GM10266 (cell line): ENCODE measurements at regions not wholly inside any gene's neighbourhood (a gene's known extent, or its start where the extent isn't known, plus 50 kb on each side); places are given as distances from the start of the nearest gene placed in this dataset.

ENCODE experiments used
- DNase-seq: peaks from one replicate; pipeline ENCODE4 v3.0.0; 2012; ENCODE audit errors: extremely low spot score
- CTCF ChIP-seq: IDR thresholded peaks from 2 replicates; pipeline ENCODE4 v1.5.1; 2012; ENCODE audit warnings: mild to moderate bottlenecking, low read depth; ENCODE audit not compliant: control insufficient read depth, insufficient read depth; ENCODE audit errors: missing control alignments

GRCh38 chr12:74614426-74614825 lies 76.8 kb downstream of the ATXN7L3B start:
- no peak for TF ChIP-seq CTCF
- DNase-seq: no peak

GRCh38 chr12:74619084-74619483 lies 81.4 kb downstream of the ATXN7L3B start:
- DNase-seq: no peak
- no peak for TF ChIP-seq CTCF

- no peak for TF ChIP-seq CTCF
- DNase-seq: no peak
Measured at GRCh38 chr12:74619884-74620283, 82.2 kb downstream of the ATXN7L3B start.

GRCh38 chr12:74620921-74621320 lies 83.3 kb downstream of the ATXN7L3B start:
- no peak for TF ChIP-seq CTCF
- no peak for DNase-seq

- TF ChIP-seq CTCF: no peak
- DNase-seq: no peak
Measured at GRCh38 chr12:74624201-74624600, 86.6 kb downstream of the ATXN7L3B start.

- no peak for DNase-seq
- TF ChIP-seq CTCF: no peak
Measured at GRCh38 chr12:74626397-74626796, 88.8 kb downstream of the ATXN7L3B start.

- no peak for DNase-seq
- no peak for TF ChIP-seq CTCF
Measured at GRCh38 chr12:74641262-74641661, 103.6 kb downstream of the ATXN7L3B start.
